NCI-H1105 treated with DMSO at 0.1 percent for 48 hours (cell line): ENCODE measurements at regions not wholly inside any gene's neighbourhood (a gene's known extent, or its start where the extent isn't known, plus 50 kb on each side); places are given as distances from the start of the nearest gene placed in this dataset.
"Not testable (repeated sequence)": the region's sequence is repeated elsewhere in the genome, so short reads cannot be mapped to it uniquely, and the experiment has no call there.

Experiments used
- DNase-seq: peaks from one replicate; lab custom pipeline; 2025; lab: John Stamatoyannopoulos, UW

- no peak for DNase-seq
Observed at GRCh38 chr2:34723683-34724082, 1124.6 kb upstream of the FAM98A start.

- no peak for DNase-seq
Observed at GRCh38 chr2:34719206-34719605, 1120.1 kb upstream of the FAM98A start.

GRCh38 chr2:34705551-34706247 lies 1106.6 kb upstream of the FAM98A start:
- no peak for DNase-seq

GRCh38 chr2:34703292-34703691 lies 1104.2 kb upstream of the FAM98A start:
- DNase-seq, result no peak

- not testable (repeated sequence) for DNase-seq
Observed at GRCh38 chr2:34702391-34702790, 1103.3 kb upstream of the FAM98A start.

GRCh38 chr2:34677591-34677990 lies 1078.5 kb upstream of the FAM98A start:
- not testable (repeated sequence) for DNase-seq

GRCh38 chr2:34677119-34677531 lies 1078.0 kb upstream of the FAM98A start:
- DNase-seq, result not testable (repeated sequence)

GRCh38 chr2:34670482-34670881 lies 1071.4 kb upstream of the FAM98A start:
- DNase-seq, result no peak

- no peak for DNase-seq
Observed at GRCh38 chr2:34666821-34667220, 1067.7 kb upstream of the FAM98A start.

- DNase-seq, result no peak
Observed at GRCh38 chr2:34664266-34664665, 1065.2 kb upstream of the FAM98A start.

- DNase-seq, result no peak
Observed at GRCh38 chr2:34663314-34663713, 1064.2 kb upstream of the FAM98A start.

- no peak for DNase-seq
Observed at GRCh38 chr2:34660741-34661140, 1061.6 kb upstream of the FAM98A start.

- no peak for DNase-seq
Observed at GRCh38 chr2:34656632-34657031, 1057.5 kb upstream of the FAM98A start.

- DNase-seq, result no peak
Observed at GRCh38 chr2:34652636-34653035, 1053.5 kb upstream of the FAM98A start.

GRCh38 chr2:34646901-34647300 lies 1047.8 kb upstream of the FAM98A start:
- DNase-seq, result no peak

- no peak for DNase-seq
Observed at GRCh38 chr2:34632327-34632726, 1033.2 kb upstream of the FAM98A start.

- DNase-seq, result no peak
Observed at GRCh38 chr2:34627003-34627402, 1027.9 kb upstream of the FAM98A start.

- no peak for DNase-seq
Observed at GRCh38 chr2:34604164-34604563, 1005.1 kb upstream of the FAM98A start.

- no peak for DNase-seq
Observed at GRCh38 chr2:34602262-34602661, 1003.2 kb upstream of the FAM98A start.

GRCh38 chr2:34601561-34601960 lies 1002.5 kb upstream of the FAM98A start:
- no peak for DNase-seq

GRCh38 chr2:34578641-34579040 lies 979.5 kb upstream of the FAM98A start:
- no peak for DNase-seq

GRCh38 chr2:34570266-34570872 lies 971.3 kb upstream of the FAM98A start:
- no peak for DNase-seq

- DNase-seq, result no peak
Observed at GRCh38 chr2:34567128-34567527, 968.0 kb upstream of the FAM98A start.

GRCh38 chr2:34552337-34552736 lies 953.2 kb upstream of the FAM98A start:
- DNase-seq, result no peak
